K562 (cell line): ENCODE measurements at regions not wholly inside any gene's neighbourhood (a gene's known extent, or its start where the extent isn't known, plus 50 kb on each side); places are given as distances from the start of the nearest gene placed in this dataset.

Experiments
- BDP1 ChIP-seq: IDR thresholded peaks from 3 replicates; pipeline ENCODE4 v1.6.1; 2011; ENCODE audit not compliant: insufficient read length, insufficient read depth
- COPS2 ChIP-seq: fragments of 450-650 bp; conservative IDR thresholded peaks from 2 replicates; pipeline ENCODE4 v1.6.1; 2016; ENCODE audit warnings: mild to moderate bottlenecking, moderate library complexity
- EWSR1 ChIP-seq: fragments of 450-650 bp; IDR thresholded peaks from 2 replicates; pipeline ENCODE4 v1.6.1; 2018; ENCODE audit warnings: borderline replicate concordance, mild to moderate bottlenecking, low read depth, moderate library complexity; ENCODE audit not compliant: partially characterized antibody
- GTF2B ChIP-seq: IDR thresholded peaks from 2 replicates; pipeline ENCODE4 v1.6.1; 2011; ENCODE audit not compliant: insufficient read length; ENCODE audit errors: extremely low read depth
- HDAC2 ChIP-seq: fragments of 450-650 bp; IDR thresholded peaks from 2 replicates; pipeline ENCODE4 v1.6.1; 2016; ENCODE audit warnings: mild to moderate bottlenecking
- MCM2 ChIP-seq: fragments of 450-650 bp; IDR thresholded peaks from 2 replicates; pipeline ENCODE4 v1.6.1; 2017; ENCODE audit warnings: low read depth, mild to moderate bottlenecking
- NCOA6 ChIP-seq: fragments of 450-650 bp; IDR thresholded peaks from 2 replicates; pipeline ENCODE4 v1.6.1; 2017; ENCODE audit warnings: mild to moderate bottlenecking
- NR2F6 ChIP-seq: fragments of 450-650 bp; formaldehyde crosslinking; IDR thresholded peaks from 2 replicates; pipeline ENCODE4 v1.4.0; 2020; ENCODE audit warnings: mild to moderate bottlenecking
- RUNX1 ChIP-seq: sonication (generic); IDR thresholded peaks from 2 replicates; pipeline ENCODE4 v1.6.1; 2016; ENCODE audit warnings: antibody characterized with exemption, low read depth
- SAFB2 ChIP-seq: fragments of 200-400 bp; formaldehyde crosslinking; IDR thresholded peaks from 2 replicates; pipeline ENCODE4 v1.6.1; 2018; ENCODE audit warnings: borderline replicate concordance, low read length, low read depth, moderate library complexity; ENCODE audit not compliant: severe bottlenecking
- SFPQ ChIP-seq: fragments of 200-400 bp; formaldehyde crosslinking; IDR thresholded peaks from 2 replicates; pipeline ENCODE4 v1.6.1; 2017; ENCODE audit warnings: mild to moderate bottlenecking, low read depth, low read length, moderate library complexity
- TCF7 ChIP-seq: sonication (generic); IDR thresholded peaks from 2 replicates; pipeline ENCODE4 v1.6.1; 2016; ENCODE audit warnings: antibody characterized with exemption, borderline replicate concordance
- YBX1 ChIP-seq: fragments of 450-650 bp; IDR thresholded peaks from 2 replicates; pipeline ENCODE4 v1.7.1; 2016; ENCODE audit warnings: mild to moderate bottlenecking
- ZNF280A ChIP-seq: fragments of 450-650 bp; IDR thresholded peaks from 2 replicates; pipeline ENCODE4 v1.6.1; 2018; ENCODE audit warnings: mild to moderate bottlenecking, low read depth; ENCODE audit not compliant: partially characterized antibody
- ZNF318 ChIP-seq, 2 experiments: fragments of 450-650 bp; IDR thresholded peaks; 2 replicates each; pipeline ENCODE4 v1.6.1; 2016; ENCODE audit warnings: mild to moderate bottlenecking in 2 of 2, borderline replicate concordance in 1 of 2, low read depth in 1 of 2, moderate library complexity in 1 of 2
- ZNF766 ChIP-seq: fragments of 200-800 bp; sonication (Bioruptor generic); conservative IDR thresholded peaks from 2 replicates; pipeline ENCODE4 v1.6.1; 2016; ENCODE audit warnings: missing genetic modification characterization, missing compliant biosample characterization

- TF ChIP-seq ZNF318 (IDR thresholded peaks at IDR 0.05; ENCODE audit: borderline replicate concordance in 1 of 2, low read depth in 1 of 2) = peak in 1 of 2 experiments; percentile 90; a peak in 2 of 4 replicates
- TF ChIP-seq YBX1 = no peak
- TF ChIP-seq GTF2B = no peak
- TF ChIP-seq MCM2 = no peak
- peak; percentile 51 for TF ChIP-seq ZNF766 (CRISPR knock-in tag)
- TF ChIP-seq COPS2 = no peak
- no peak for TF ChIP-seq NR2F6 (CRISPR knock-in tag)
- no peak for TF ChIP-seq BDP1
- no peak for TF ChIP-seq SFPQ
- TF ChIP-seq ZNF280A = no peak
- no peak for TF ChIP-seq SAFB2
- TF ChIP-seq EWSR1 = no peak
- no peak for TF ChIP-seq NCOA6
- TF ChIP-seq RUNX1 = 0 out of 2 replicates have a peak, but pooled peaks have one; percentile 42
- TF ChIP-seq HDAC2 = peak; percentile 97
- no peak for TF ChIP-seq TCF7
Observed at GRCh38 chr2:144582651-144583380, 62.9 kb upstream of the ZEB2 start (continued).
